H1 (cell line): ENCODE measurements at regions not wholly inside any gene's neighbourhood (a gene's known extent, or its start where the extent isn't known, plus 50 kb on each side); places are given as distances from the start of the nearest gene placed in this dataset.

Source experiments
- ATF2 ChIP-seq: IDR thresholded peaks from 2 replicates; pipeline ENCODE4 v1.6.1; 2012; ENCODE audit warnings: low read length, inconsistent platforms
- CTCF ChIP-seq, 3 experiments: IDR thresholded peaks; 1 replicate in 2 of 3; 2 replicates in 1 of 3; pipeline versions ENCODE4 v1.5.1 to v1.6.1; 2011; ENCODE audit warnings: low read length in 3 of 3, mild to moderate bottlenecking in 3 of 3, inconsistent platforms in 2 of 3, low read depth in 1 of 3, moderate library complexity in 1 of 3; ENCODE audit not compliant: insufficient read depth in 1 of 3; ENCODE audit errors: control extremely low read depth in 1 of 3
- HDAC2 ChIP-seq, 2 experiments: fragments of 300-600 bp in 1 of 2; sonication (generic) in 1 of 2; IDR thresholded peaks; 2 replicates each; pipeline ENCODE4 v1.6.1; 2011 to 2012; ENCODE audit warnings: low read depth in 2 of 2, low read length in 2 of 2, mild to moderate bottlenecking in 2 of 2, moderate library complexity in 2 of 2, borderline replicate concordance in 1 of 2, inconsistent platforms in 1 of 2
- NRF1 ChIP-seq: IDR thresholded peaks from 2 replicates; pipeline ENCODE4 v1.6.1; 2011; ENCODE audit warnings: mild to moderate bottlenecking, low read depth, low read length, improper control_type of control experiment
- POLR2A ChIP-seq, 2 experiments: IDR thresholded peaks; 1 replicate in 1 of 2; 2 replicates in 1 of 2; pipeline ENCODE4 v1.6.1; 2011; ENCODE audit warnings: low read depth in 2 of 2, low read length in 2 of 2, mild to moderate bottlenecking in 2 of 2; ENCODE audit errors: control extremely low read depth in 1 of 2
- POLR2AphosphoS5 ChIP-seq: IDR thresholded peaks from 2 replicates; pipeline ENCODE4 v1.6.1; 2011; ENCODE audit warnings: low read depth, low read length
- SIN3A ChIP-seq, 2 experiments: IDR thresholded peaks in 1 of 2; conservative IDR thresholded peaks in 1 of 2; 2 replicates each; pipeline ENCODE4 v1.6.1; 2011 to 2012; ENCODE audit warnings: low read length in 2 of 2, improper control_type of control experiment in 1 of 2, low read depth in 1 of 2, mild to moderate bottlenecking in 1 of 2
- YY1 ChIP-seq: IDR thresholded peaks from 2 replicates; pipeline ENCODE4 v1.6.1; 2011; ENCODE audit warnings: low read depth, mild to moderate bottlenecking, low read length
- ZNF274 ChIP-seq: IDR thresholded peaks from 2 replicates; pipeline ENCODE4 v1.7.0; 2012; ENCODE audit warnings: low read length, borderline replicate concordance; ENCODE audit errors: extremely low read depth

GRCh38 chr2:49686897-49687442 is 532.7 kb upstream of the FSHR start:
- TF ChIP-seq YY1 = no peak
- no peak for TF ChIP-seq ZNF274
- no peak for TF ChIP-seq CTCF (IDR thresholded peaks at IDR 0.05; ENCODE audit: control extremely low read depth in 1 of 3, insufficient read depth in 1 of 3, low read depth in 1 of 3, low read length in 3 of 3)
- no peak for TF ChIP-seq HDAC2 (IDR thresholded peaks at IDR 0.05; ENCODE audit: borderline replicate concordance in 1 of 2, low read depth in 2 of 2, low read length in 2 of 2)
- no peak for TF ChIP-seq POLR2AphosphoS5
- no peak for TF ChIP-seq NRF1
- TF ChIP-seq POLR2A (IDR thresholded peaks at IDR 0.05; ENCODE audit: control extremely low read depth in 1 of 2, low read depth in 2 of 2, low read length in 2 of 2) = no peak
- no peak for TF ChIP-seq ATF2
- no peak for TF ChIP-seq SIN3A (conservative IDR thresholded peaks at IDR 0.05 in 1 of 2, IDR thresholded peaks at IDR 0.05 in 1 of 2; ENCODE audit: low read depth in 1 of 2, low read length in 2 of 2)
